ENCODE measurements at regions not wholly inside any gene's neighbourhood (a gene's known extent, or its start where the extent isn't known, plus 50 kb on each side); places are given as distances from the start of the nearest gene placed in this dataset.

- Histone ChIP-seq H3K27ac (ENCODE audit: insufficient read depth, low read length) (no peak overlapping the region), H3K18ac (ENCODE audit: low read depth, low read length) (no peak overlapping the region), H3K9ac (ENCODE audit: low read depth, low read length) (no peak overlapping the region), H3K9me3 (ENCODE audit: control insufficient read depth, insufficient read depth, low read length) (no peaks in the 10 kb centered on the region), H4K91ac (ENCODE audit: insufficient read depth, low read depth, low read length) (no peak overlapping the region), H2BK5ac (ENCODE audit: low read depth, low read length, poor library complexity, severe bottlenecking) (no peak overlapping the region), H3K4me3 (ENCODE audit: insufficient read depth, low read depth, low read length) (no peak overlapping the region), H2BK120ac (ENCODE audit: low read depth, low read length) (no peak overlapping the region), H3K79me1 (ENCODE audit: low read depth in 1 of 2, low read length in 2 of 2) (no peaks in the 10 kb centered on the region), H3K4me1 (ENCODE audit: control insufficient read depth, insufficient read depth, low read length) (no peaks in the 10 kb centered on the region), H4K5ac (ENCODE audit: low read depth, low read length) (no peak overlapping the region), H3K36me3 (ENCODE audit: control insufficient read depth, insufficient read depth, low read length) (no peaks in the 10 kb centered on the region), H3K9me1 (ENCODE audit: insufficient read depth, low read length) (no peaks in the 10 kb centered on the region; the same call in 1 of the 2 replicates), H2AFZ (replicated peaks; ENCODE audit: low read length, poor library complexity) (no peak overlapping the region), H3K56ac (ENCODE audit: extremely low read depth, insufficient read depth, low read length) (no peak overlapping the region), H4K20me1 (ENCODE audit: insufficient read depth, low read length) (no peaks in the 10 kb centered on the region), H2BK15ac (ENCODE audit: low read depth, low read length) (no peak overlapping the region), H2AK5ac (ENCODE audit: low read depth, low read length) (no peak overlapping the region), H2AK9ac (replicated peaks; ENCODE audit: low read depth, low read length, poor library complexity) (no peak overlapping the region), H3K23ac (ENCODE audit: low read depth, low read length) (no peak overlapping the region), H3K4ac (ENCODE audit: low read depth, low read length) (no peak overlapping the region), H3K4me2 (ENCODE audit: low read depth, low read length) (no peak overlapping the region), H4K8ac (ENCODE audit: low read depth in 2 of 2, low read length in 2 of 2) (no peak overlapping the region), H3K27me3 (ENCODE audit: control insufficient read depth, insufficient read depth, low read length) (no peaks in the 10 kb centered on the region), H2BK20ac (ENCODE audit: low read depth, low read length) (no peak overlapping the region), H3K14ac (replicated peaks; ENCODE audit: low read depth, low read length) (no peak overlapping the region)
- 80% methylated on average over 1 of the region's 2 CpGs; no CpG with 5 or more reads in 1 of the 2 experiments for WGBS, 2 experiments (ENCODE audit: extremely low coverage in 2 of 2, insufficient read length in 1 of 2)
- no peak for ATAC-seq (ENCODE audit: low read depth)
- TF ChIP-seq SMC3 (IDR thresholded peaks at IDR 0.05; ENCODE audit: low read depth, low read length) (no peak), RFX5 (IDR thresholded peaks at IDR 0.05; ENCODE audit: low read depth, low read length) (no peak), RAD21 (IDR thresholded peaks at IDR 0.05; ENCODE audit: low read length) (no peak), ELK1 (IDR thresholded peaks at IDR 0.05; ENCODE audit: borderline replicate concordance, low read depth, low read length) (no peak), MXI1 (IDR thresholded peaks at IDR 0.05; ENCODE audit: borderline replicate concordance, low read depth, low read length) (no peak), FOS (IDR thresholded peaks at IDR 0.05; ENCODE audit: low read depth, low read length) (no peak), MAZ (IDR thresholded peaks at IDR 0.05; ENCODE audit: borderline replicate concordance, low read depth, low read length) (no peak)
- no TSS peak for BruUV-seq (replicated peaks)
- CTCF ChIA-PET: no interaction called here
- intact Hi-C loops (cut with micrococcal nuclease): no loop called here
- DNase-seq: peak; percentile 4
- POLR2A ChIA-PET (ENCODE audit: unreplicated experiment): no interaction called here
- in situ Hi-C loops (cut with MboI; ENCODE audit: low sequenced_read_pairs): no loop called here
- dilution Hi-C loops (cut with HindIII; ENCODE audit: low sequenced_read_pairs, unreplicated experiment): no loop called here
Observed at GRCh38 chr13:66036024-66036614, 1194.0 kb downstream of the PCDH9 start.
